ENCODE measurements at regions not wholly inside any gene's neighbourhood (a gene's known extent, or its start where the extent isn't known, plus 50 kb on each side); places are given as distances from the start of the nearest gene placed in this dataset.

DNA sequence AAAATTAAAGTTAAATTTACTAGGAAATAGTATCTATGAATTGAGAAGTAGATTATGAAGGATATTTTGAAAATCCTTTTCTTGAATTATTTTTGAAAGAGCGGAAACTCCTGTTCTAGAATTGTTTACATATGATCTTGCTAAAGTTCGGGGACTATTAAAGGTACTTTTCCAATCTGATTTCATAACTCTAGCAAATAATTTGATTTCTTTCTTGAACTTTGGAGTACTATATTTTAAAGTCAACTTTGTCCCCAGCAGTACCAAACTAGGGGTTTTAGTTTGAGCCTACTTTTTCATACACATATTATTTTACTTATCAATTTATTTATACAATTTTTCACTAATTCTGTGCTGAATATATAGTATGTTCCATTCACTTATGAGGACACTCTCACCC lies 364.7 kb downstream of the FSIP2 start:
- Histone ChIP-seq H3K27ac (no peak overlapping the region), H3K27me3 (no peaks in the 10 kb centered on the region), H3K36me3 (no peaks in the 10 kb centered on the region), H3K4me3 (no peak overlapping the region), H3K9me3 (peaks cover 0 to 6% (median 0%) of the 10 kb centered on the region in 11 donors), H3K4me1 (peaks cover 4 to 18% (median 12%) of the 10 kb centered on the region in 9 donors)
- intact Hi-C loops (cut with DNase I) = no loop called here
- TF ChIP-seq, protein P1, sequence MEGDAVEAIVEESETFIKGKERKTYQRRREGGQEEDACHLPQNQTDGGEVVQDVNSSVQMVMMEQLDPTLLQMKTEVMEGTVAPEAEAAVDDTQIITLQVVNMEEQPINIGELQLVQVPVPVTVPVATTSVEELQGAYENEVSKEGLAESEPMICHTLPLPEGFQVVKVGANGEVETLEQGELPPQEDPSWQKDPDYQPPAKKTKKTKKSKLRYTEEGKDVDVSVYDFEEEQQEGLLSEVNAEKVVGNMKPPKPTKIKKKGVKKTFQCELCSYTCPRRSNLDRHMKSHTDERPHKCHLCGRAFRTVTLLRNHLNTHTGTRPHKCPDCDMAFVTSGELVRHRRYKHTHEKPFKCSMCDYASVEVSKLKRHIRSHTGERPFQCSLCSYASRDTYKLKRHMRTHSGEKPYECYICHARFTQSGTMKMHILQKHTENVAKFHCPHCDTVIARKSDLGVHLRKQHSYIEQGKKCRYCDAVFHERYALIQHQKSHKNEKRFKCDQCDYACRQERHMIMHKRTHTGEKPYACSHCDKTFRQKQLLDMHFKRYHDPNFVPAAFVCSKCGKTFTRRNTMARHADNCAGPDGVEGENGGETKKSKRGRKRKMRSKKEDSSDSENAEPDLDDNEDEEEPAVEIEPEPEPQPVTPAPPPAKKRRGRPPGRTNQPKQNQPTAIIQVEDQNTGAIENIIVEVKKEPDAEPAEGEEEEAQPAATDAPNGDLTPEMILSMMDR (IDR thresholded peaks at IDR 0.05) = no peak
- ATAC-seq (no peak), DNase-seq (no peak)
- 94 to 100% methylated on average over 2 of the region's 2 CpGs for WGBS, 2 donors

DNA sequence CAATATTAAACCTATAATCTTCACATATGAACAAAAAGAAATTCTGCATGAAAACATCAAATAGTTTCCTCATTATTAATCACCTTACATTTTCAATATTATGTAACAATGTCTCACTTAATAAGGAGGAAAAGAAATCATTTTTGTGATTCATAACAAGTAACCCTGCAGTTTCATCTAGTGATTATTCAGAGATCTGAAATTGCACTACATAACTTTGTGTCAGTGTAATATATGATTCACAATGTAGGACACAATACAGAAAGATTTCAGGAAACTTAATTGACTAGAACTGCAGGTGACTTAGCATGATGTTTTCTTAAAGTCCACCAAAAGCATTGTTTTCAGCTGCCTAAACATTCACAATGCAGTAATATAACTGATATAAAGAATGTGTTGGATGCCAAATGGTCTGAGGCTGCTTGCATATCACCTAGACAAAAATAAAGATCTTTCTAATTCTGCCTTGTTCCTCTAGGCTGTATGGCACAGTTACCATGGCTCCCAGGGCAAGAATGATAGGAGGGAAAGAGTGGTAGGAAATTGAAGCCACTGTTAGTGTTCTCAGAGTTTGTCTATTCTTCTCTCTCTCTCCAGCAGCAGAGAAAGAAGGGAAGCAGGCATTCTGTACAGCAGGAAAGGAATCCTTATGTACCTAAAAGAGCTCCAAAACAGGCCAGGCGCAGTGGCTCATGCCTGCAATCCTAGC lies 366.6 kb downstream of the FSIP2 start:
- H3K27me3 ChIP-seq = no peaks in the 10 kb centered on the region
- no peaks in the 10 kb centered on the region for H3K36me3 ChIP-seq
- H3K4me1 ChIP-seq = peaks cover 4 to 18% (median 12%) of the 10 kb centered on the region in 9 donors
- H3K27ac ChIP-seq = no peak overlapping the region
- DNase-seq = no peak
- no peak overlapping the region for H3K4me3 ChIP-seq
- TF ChIP-seq, protein P1 (IDR thresholded peaks at IDR 0.05) = no peak
- intact Hi-C loops (cut with DNase I) = no loop called here
- no peak for ATAC-seq
- WGBS, 2 donors = 91 to 100% methylated on average over 1 of the region's 1 CpG
- peaks cover 0 to 9% (median 0%) of the 10 kb centered on the region in 11 donors for H3K9me3 ChIP-seq

DNA sequence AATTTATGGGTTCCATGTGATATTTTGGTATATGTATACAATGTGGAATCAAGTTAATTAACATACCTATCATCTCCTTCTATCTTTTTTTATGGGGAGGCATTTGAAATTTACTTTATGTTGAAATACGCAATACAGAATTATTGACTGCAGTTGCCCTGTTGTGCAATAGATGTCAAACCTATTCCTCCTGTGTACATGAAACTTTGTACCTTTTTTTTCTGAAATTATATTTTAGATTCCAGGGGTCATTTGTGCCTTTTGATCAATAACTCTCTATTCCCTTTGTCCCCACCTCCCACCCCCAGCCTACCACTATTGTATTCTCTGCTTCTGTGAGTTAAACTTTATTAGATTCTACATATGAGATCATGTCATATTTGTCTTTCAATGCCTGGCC lies 369.9 kb downstream of the FSIP2 start:
- intact Hi-C loops (cut with DNase I) = no loop called here
- no peaks in the 10 kb centered on the region for H3K4me1 ChIP-seq
- no peaks in the 10 kb centered on the region for H3K36me3 ChIP-seq
- WGBS, 2 donors = 98 to 99% methylated on average over 1 of the region's 1 CpG
- peaks cover 0 to 30% (median 3%) of the 10 kb centered on the region in 11 donors for H3K9me3 ChIP-seq
- DNase-seq (no peak), ATAC-seq (no peak)
- H3K27ac ChIP-seq = no peak overlapping the region
- no peaks in the 10 kb centered on the region for H3K27me3 ChIP-seq
- TF ChIP-seq, protein P1 (IDR thresholded peaks at IDR 0.05) = no peak
- no peak overlapping the region for H3K4me3 ChIP-seq

DNA sequence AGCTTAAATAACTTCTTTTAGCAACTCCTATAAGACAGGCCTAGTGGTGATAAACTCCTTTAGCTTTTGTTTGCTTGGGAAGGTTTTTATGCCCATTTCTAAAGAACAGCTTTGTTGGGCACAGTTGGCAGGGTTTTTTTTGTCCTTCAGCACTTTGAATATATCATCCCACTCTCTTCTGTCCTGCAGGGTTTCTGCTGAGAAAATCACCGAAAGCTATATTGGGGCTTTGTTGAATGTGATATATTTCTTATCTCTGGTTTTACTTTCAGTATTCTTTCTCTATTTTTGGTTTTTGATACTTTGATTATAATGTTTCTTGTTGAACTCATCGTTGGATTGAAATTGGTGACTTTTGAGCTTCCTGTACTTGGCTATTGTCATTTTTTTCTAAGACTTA lies 372.8 kb upstream of the ZC3H15 start:
- WGBS, 2 donors = 95 to 99% methylated on average over 2 of the region's 2 CpGs
- TF ChIP-seq, protein P1 (IDR thresholded peaks at IDR 0.05) = no peak
- ATAC-seq (no peak), DNase-seq (no peak)
- Histone ChIP-seq H3K36me3 (no peaks in the 10 kb centered on the region), H3K27ac (no peak overlapping the region), H3K4me1 (no peaks in the 10 kb centered on the region), H3K9me3 (peaks cover 0 to 37% (median 11%) of the 10 kb centered on the region in 11 donors), H3K4me3 (no peak overlapping the region), H3K27me3 (no peaks in the 10 kb centered on the region)
- intact Hi-C loops (cut with DNase I) = no loop called here
